ENCODE measurements at regions not wholly inside any gene's neighbourhood (a gene's known extent, or its start where the extent isn't known, plus 50 kb on each side); places are given as distances from the start of the nearest gene placed in this dataset.

DNA sequence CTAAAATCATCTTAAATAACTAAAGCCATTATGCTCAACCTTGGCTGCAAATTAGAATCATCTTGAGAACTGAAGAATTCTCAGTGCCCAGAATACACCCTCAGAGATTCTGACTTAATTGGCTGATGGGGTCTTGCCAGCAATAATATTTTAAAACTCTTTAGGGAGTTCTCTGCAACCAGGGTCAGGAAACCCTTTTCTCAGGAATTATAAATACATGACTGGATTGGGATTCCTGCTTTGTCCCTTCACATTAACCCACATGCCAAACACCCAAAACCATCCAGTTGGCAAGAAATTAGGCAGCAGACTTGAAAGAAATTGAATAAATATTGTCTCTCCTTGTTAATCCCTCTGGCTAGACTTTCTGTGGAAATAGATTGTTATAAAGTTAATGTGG lies 482.3 kb upstream of the NECTIN3 start:
- no peak overlapping the region for H3K18ac ChIP-seq (ENCODE audit: low read depth in 1 of 2, low read length in 2 of 2)
- H3K4me1 ChIP-seq (ENCODE audit: control insufficient read depth, insufficient read depth, low read depth, low read length): no peaks in the 10 kb centered on the region
- H3K4me2 ChIP-seq (ENCODE audit: low read length, poor library complexity, severe bottlenecking): no peak overlapping the region
- H3K27ac ChIP-seq (ENCODE audit: low read length, poor library complexity, severe bottlenecking): no peak overlapping the region
- no peak overlapping the region for H4K91ac ChIP-seq (ENCODE audit: low read length)
- H2AFZ ChIP-seq (ENCODE audit: low read depth, low read length): no peak overlapping the region
- H3K23ac ChIP-seq (ENCODE audit: low read length in 2 of 2): no peak overlapping the region
- no peak overlapping the region for H2BK5ac ChIP-seq (ENCODE audit: low read depth, low read length, poor library complexity, severe bottlenecking)
- no peaks in the 10 kb centered on the region for H3K79me1 ChIP-seq (replicated peaks; ENCODE audit: low read length, poor library complexity, severe bottlenecking)
- no peak for DNase-seq
- H2AK5ac ChIP-seq (ENCODE audit: low read length, severe bottlenecking): no peak overlapping the region
- no peaks in the 10 kb centered on the region for H3K36me3 ChIP-seq (ENCODE audit: control insufficient read depth in 1 of 2, insufficient read depth in 2 of 2, low read depth in 1 of 2, low read length in 2 of 2)
- no peak overlapping the region for H2BK120ac ChIP-seq (ENCODE audit: low read depth, low read length)
- no peak overlapping the region for H3K4ac ChIP-seq (ENCODE audit: low read depth in 1 of 2, low read length in 2 of 2)
- H3K4me3 ChIP-seq (ENCODE audit: insufficient read depth in 1 of 2, low read depth in 1 of 2, low read length in 2 of 2): no peak overlapping the region
- H3K9me3 ChIP-seq (ENCODE audit: control insufficient read depth, low read length): no peaks in the 10 kb centered on the region
- H2BK15ac ChIP-seq (ENCODE audit: low read depth, poor library complexity, severe bottlenecking): no peak overlapping the region
- H4K8ac ChIP-seq (ENCODE audit: low read length): no peak overlapping the region
- no peak overlapping the region for H3K9ac ChIP-seq (ENCODE audit: low read length)
- H3K14ac ChIP-seq (ENCODE audit: low read length in 2 of 2): no peak overlapping the region
- no peak overlapping the region for H2BK12ac ChIP-seq (ENCODE audit: low read length in 2 of 2)
- H3K27me3 ChIP-seq (ENCODE audit: control insufficient read depth in 1 of 2, insufficient read depth in 1 of 2, low read length in 2 of 2): no peaks in the 10 kb centered on the region

GRCh38 chr3:110593749-110594148 lies 477.9 kb upstream of the NECTIN3 start:
- Histone ChIP-seq H3K23ac (ENCODE audit: low read length in 2 of 2) (no peak overlapping the region), H2AK5ac (ENCODE audit: low read length, severe bottlenecking) (no peak overlapping the region), H3K9ac (ENCODE audit: low read length) (no peak overlapping the region), H2BK15ac (ENCODE audit: low read depth, poor library complexity, severe bottlenecking) (no peak overlapping the region), H3K79me1 (replicated peaks; ENCODE audit: low read length, poor library complexity, severe bottlenecking) (no peaks in the 10 kb centered on the region), H3K36me3 (ENCODE audit: control insufficient read depth in 1 of 2, insufficient read depth in 2 of 2, low read depth in 1 of 2, low read length in 2 of 2) (no peaks in the 10 kb centered on the region), H2BK12ac (ENCODE audit: low read length in 2 of 2) (no peak overlapping the region), H3K18ac (ENCODE audit: low read depth in 1 of 2, low read length in 2 of 2) (no peak overlapping the region), H3K4me3 (ENCODE audit: insufficient read depth in 1 of 2, low read depth in 1 of 2, low read length in 2 of 2) (no peak overlapping the region), H2BK120ac (ENCODE audit: low read depth, low read length) (no peak overlapping the region), H3K9me3 (ENCODE audit: control insufficient read depth, low read length) (no peaks in the 10 kb centered on the region), H3K4me1 (ENCODE audit: control insufficient read depth, insufficient read depth, low read depth, low read length) (no peaks in the 10 kb centered on the region), H4K8ac (ENCODE audit: low read length) (no peak overlapping the region), H4K91ac (ENCODE audit: low read length) (no peak overlapping the region), H3K27me3 (ENCODE audit: control insufficient read depth in 1 of 2, insufficient read depth in 1 of 2, low read length in 2 of 2) (no peaks in the 10 kb centered on the region), H3K4me2 (ENCODE audit: low read length, poor library complexity, severe bottlenecking) (no peak overlapping the region), H2BK5ac (ENCODE audit: low read depth, low read length, poor library complexity, severe bottlenecking) (no peak overlapping the region), H3K4ac (ENCODE audit: low read depth in 1 of 2, low read length in 2 of 2) (no peak overlapping the region), H3K27ac (ENCODE audit: low read length, poor library complexity, severe bottlenecking) (no peak overlapping the region), H2AFZ (ENCODE audit: low read depth, low read length) (no peak overlapping the region), H3K14ac (ENCODE audit: low read length in 2 of 2) (no peak overlapping the region)
- DNase-seq: no peak

DNA sequence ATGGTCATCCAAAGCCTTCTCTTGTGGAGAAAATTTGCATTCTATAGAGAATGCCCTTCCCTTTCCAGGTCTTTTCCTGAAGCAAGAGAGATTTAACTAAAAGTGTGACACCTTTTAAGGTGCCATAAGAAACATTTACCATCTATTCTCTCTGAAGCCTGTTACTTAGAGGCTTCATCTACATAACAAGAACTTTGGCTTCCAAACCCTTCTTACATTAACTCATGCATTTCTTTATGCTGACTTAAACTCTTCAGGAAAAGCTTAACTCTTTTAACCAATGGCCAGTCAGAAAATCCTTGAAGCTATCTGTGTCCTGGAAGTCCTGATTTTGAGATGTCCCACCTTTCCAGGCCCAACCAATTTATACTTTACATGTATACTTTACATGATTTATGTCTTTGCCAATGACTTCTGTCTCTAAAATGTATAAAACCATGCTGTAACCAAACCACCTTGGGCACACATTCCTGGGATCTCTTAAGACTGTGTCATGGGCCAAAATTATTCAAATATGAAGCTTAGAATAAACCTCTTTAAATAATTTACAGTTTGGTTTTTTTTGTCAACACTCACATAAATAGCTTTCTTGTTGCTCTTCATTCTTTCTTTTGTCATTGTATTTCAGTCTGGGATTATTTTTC lies 472.6 kb upstream of the NECTIN3 start:
- no peak overlapping the region for H2BK120ac ChIP-seq (ENCODE audit: low read depth, low read length)
- DNase-seq: no peak
- no peaks in the 10 kb centered on the region for H3K9me3 ChIP-seq (ENCODE audit: control insufficient read depth, low read length)
- H3K4me3 ChIP-seq (ENCODE audit: insufficient read depth in 1 of 2, low read depth in 1 of 2, low read length in 2 of 2): no peak overlapping the region
- no peak overlapping the region for H2BK5ac ChIP-seq (ENCODE audit: low read depth, low read length, poor library complexity, severe bottlenecking)
- no peak overlapping the region for H2AK5ac ChIP-seq (ENCODE audit: low read length, severe bottlenecking)
- H4K91ac ChIP-seq (ENCODE audit: low read length): no peak overlapping the region
- no peak overlapping the region for H3K9ac ChIP-seq (ENCODE audit: low read length)
- no peak overlapping the region for H2BK12ac ChIP-seq (ENCODE audit: low read length in 2 of 2)
- H3K23ac ChIP-seq (ENCODE audit: low read length in 2 of 2): no peak overlapping the region
- no peaks in the 10 kb centered on the region for H3K79me1 ChIP-seq (replicated peaks; ENCODE audit: low read length, poor library complexity, severe bottlenecking)
- H3K27ac ChIP-seq (ENCODE audit: low read length, poor library complexity, severe bottlenecking): peak overlapping the region; percentile 54
- no peak overlapping the region for H4K8ac ChIP-seq (ENCODE audit: low read length)
- no peaks in the 10 kb centered on the region for H3K27me3 ChIP-seq (ENCODE audit: control insufficient read depth in 1 of 2, insufficient read depth in 1 of 2, low read length in 2 of 2)
- no peak overlapping the region for H3K4me2 ChIP-seq (ENCODE audit: low read length, poor library complexity, severe bottlenecking)
- no peaks in the 10 kb centered on the region for H3K36me3 ChIP-seq (ENCODE audit: control insufficient read depth in 1 of 2, insufficient read depth in 2 of 2, low read depth in 1 of 2, low read length in 2 of 2)
- H2AFZ ChIP-seq (ENCODE audit: low read depth, low read length): no peak overlapping the region
- H3K4me1 ChIP-seq (ENCODE audit: control insufficient read depth, insufficient read depth, low read depth, low read length): no peaks in the 10 kb centered on the region
- H3K4ac ChIP-seq (ENCODE audit: low read depth in 1 of 2, low read length in 2 of 2): no peak overlapping the region
- H2BK15ac ChIP-seq (ENCODE audit: low read depth, poor library complexity, severe bottlenecking): no peak overlapping the region
- no peak overlapping the region for H3K14ac ChIP-seq (ENCODE audit: low read length in 2 of 2)
- no peak overlapping the region for H3K18ac ChIP-seq (ENCODE audit: low read depth in 1 of 2, low read length in 2 of 2)

- H2AK5ac ChIP-seq (ENCODE audit: low read length, severe bottlenecking): no peak overlapping the region
- H3K79me1 ChIP-seq (replicated peaks; ENCODE audit: low read length, poor library complexity, severe bottlenecking): no peaks in the 10 kb centered on the region
- no peak overlapping the region for H3K23ac ChIP-seq (ENCODE audit: low read length in 2 of 2)
- H2BK120ac ChIP-seq (ENCODE audit: low read depth, low read length): no peak overlapping the region
- H3K36me3 ChIP-seq (ENCODE audit: control insufficient read depth in 1 of 2, insufficient read depth in 2 of 2, low read depth in 1 of 2, low read length in 2 of 2): no peaks in the 10 kb centered on the region
- no peak overlapping the region for H3K9ac ChIP-seq (ENCODE audit: low read length)
- no peak overlapping the region for H4K8ac ChIP-seq (ENCODE audit: low read length)
- no peaks in the 10 kb centered on the region for H3K4me1 ChIP-seq (ENCODE audit: control insufficient read depth, insufficient read depth, low read depth, low read length)
- no peak for DNase-seq
- no peaks in the 10 kb centered on the region for H3K9me3 ChIP-seq (ENCODE audit: control insufficient read depth, low read length)
- H3K4me2 ChIP-seq (ENCODE audit: low read length, poor library complexity, severe bottlenecking): no peak overlapping the region
- H4K91ac ChIP-seq (ENCODE audit: low read length): no peak overlapping the region
- no peak overlapping the region for H3K18ac ChIP-seq (ENCODE audit: low read depth in 1 of 2, low read length in 2 of 2)
- no peaks in the 10 kb centered on the region for H3K27me3 ChIP-seq (ENCODE audit: control insufficient read depth in 1 of 2, insufficient read depth in 1 of 2, low read length in 2 of 2)
- H3K4me3 ChIP-seq (ENCODE audit: insufficient read depth in 1 of 2, low read depth in 1 of 2, low read length in 2 of 2): no peak overlapping the region
- no peak overlapping the region for H3K27ac ChIP-seq (ENCODE audit: low read length, poor library complexity, severe bottlenecking)
- H3K4ac ChIP-seq (ENCODE audit: low read depth in 1 of 2, low read length in 2 of 2): no peak overlapping the region
- H2BK5ac ChIP-seq (ENCODE audit: low read depth, low read length, poor library complexity, severe bottlenecking): no peak overlapping the region
- no peak overlapping the region for H2AFZ ChIP-seq (ENCODE audit: low read depth, low read length)
- H3K14ac ChIP-seq (ENCODE audit: low read length in 2 of 2): no peak overlapping the region
- no peak overlapping the region for H2BK15ac ChIP-seq (ENCODE audit: low read depth, poor library complexity, severe bottlenecking)
- H2BK12ac ChIP-seq (ENCODE audit: low read length in 2 of 2): no peak overlapping the region
Measured at GRCh38 chr3:110608566-110608965, 463.1 kb upstream of the NECTIN3 start.

All from mesenchymal stem cell (in vitro differentiated cells and primary cell).